A549 (cell line): ENCODE measurements at regions not wholly inside any gene's neighbourhood (a gene's known extent, or its start where the extent isn't known, plus 50 kb on each side); places are given as distances from the start of the nearest gene placed in this dataset.

Source experiments
- BHLHE40 ChIP-seq: IDR thresholded peaks from 2 replicates; pipeline ENCODE4 v1.6.1; 2012; ENCODE audit warnings: low read depth, low read length, inconsistent platforms
- HOXA7 ChIP-seq: fragments of 250-450 bp; sonication (Bioruptor Pico); IDR thresholded peaks from 2 replicates; pipeline ENCODE4 v1.5.0; 2020; ENCODE audit warnings: mild to moderate bottlenecking, moderate library complexity
- KDM5A ChIP-seq: fragments of 200-600 bp; sonication (generic); IDR thresholded peaks from 2 replicates; pipeline ENCODE4 v1.6.1; 2016; ENCODE audit warnings: antibody characterized with exemption, mild to moderate bottlenecking
- MAFK ChIP-seq: fragments of 450-650 bp; IDR thresholded peaks from 2 replicates; pipeline ENCODE4 v1.6.1; 2014; ENCODE audit not compliant: partially characterized antibody
- MYC ChIP-seq: IDR thresholded peaks from 2 replicates; pipeline ENCODE4 v1.6.1; 2012; ENCODE audit warnings: mild to moderate bottlenecking, inconsistent platforms, low read length, improper control_type of control experiment, borderline replicate concordance
- NPAS2 ChIP-seq: fragments of 250-450 bp; sonication (Bioruptor Pico); IDR thresholded peaks from 2 replicates; pipeline ENCODE4 v1.8.0; 2022; ENCODE audit warnings: mild to moderate bottlenecking, moderate library complexity, borderline replicate concordance
- POLR2A ChIP-seq: IDR thresholded peaks from 2 replicates; pipeline ENCODE4 v1.6.1; 2012; ENCODE audit warnings: mild to moderate bottlenecking, low read length
- RAD21 ChIP-seq, 2 experiments: fragments of >200 bp in 1 of 2; sonication (Bioruptor Twin) in 1 of 2; formaldehyde crosslinking in 1 of 2; IDR thresholded peaks in 1 of 2; conservative IDR thresholded peaks in 1 of 2; 2 replicates in 1 of 2; 3 replicates in 1 of 2; pipeline ENCODE4 v1.6.1; 2012 to 2018; ENCODE audit warnings: inconsistent platforms in 1 of 2
- RFX5 ChIP-seq: fragments of 450-650 bp; IDR thresholded peaks from 2 replicates; pipeline ENCODE4 v1.7.1; 2014; ENCODE audit warnings: antibody characterized with exemption, mild to moderate bottlenecking, moderate library complexity
- TP53 ChIP-seq: fragments of 250-450 bp; sonication (Bioruptor Pico); IDR thresholded peaks from 2 replicates; pipeline ENCODE4 v1.5.0; 2021; ENCODE audit warnings: mild to moderate bottlenecking, moderate library complexity
- TF ChIP-seq, protein P1 (sequence below): fragments of >200 bp; sonication (Bioruptor Twin); formaldehyde crosslinking; IDR thresholded peaks from 3 replicates; pipeline ENCODE4 v1.5.1; 2016
- TF ChIP-seq, protein P2 (sequence below): fragments of 250-450 bp; sonication (Bioruptor Pico); IDR thresholded peaks from 2 replicates; pipeline ENCODE4 v1.5.0; 2021; ENCODE audit warnings: mild to moderate bottlenecking, moderate library complexity, borderline replicate concordance

GRCh38 chr3:64928683-64929082 is 240.9 kb upstream of the ADAMTS9 start:
- TF ChIP-seq, protein P1, sequence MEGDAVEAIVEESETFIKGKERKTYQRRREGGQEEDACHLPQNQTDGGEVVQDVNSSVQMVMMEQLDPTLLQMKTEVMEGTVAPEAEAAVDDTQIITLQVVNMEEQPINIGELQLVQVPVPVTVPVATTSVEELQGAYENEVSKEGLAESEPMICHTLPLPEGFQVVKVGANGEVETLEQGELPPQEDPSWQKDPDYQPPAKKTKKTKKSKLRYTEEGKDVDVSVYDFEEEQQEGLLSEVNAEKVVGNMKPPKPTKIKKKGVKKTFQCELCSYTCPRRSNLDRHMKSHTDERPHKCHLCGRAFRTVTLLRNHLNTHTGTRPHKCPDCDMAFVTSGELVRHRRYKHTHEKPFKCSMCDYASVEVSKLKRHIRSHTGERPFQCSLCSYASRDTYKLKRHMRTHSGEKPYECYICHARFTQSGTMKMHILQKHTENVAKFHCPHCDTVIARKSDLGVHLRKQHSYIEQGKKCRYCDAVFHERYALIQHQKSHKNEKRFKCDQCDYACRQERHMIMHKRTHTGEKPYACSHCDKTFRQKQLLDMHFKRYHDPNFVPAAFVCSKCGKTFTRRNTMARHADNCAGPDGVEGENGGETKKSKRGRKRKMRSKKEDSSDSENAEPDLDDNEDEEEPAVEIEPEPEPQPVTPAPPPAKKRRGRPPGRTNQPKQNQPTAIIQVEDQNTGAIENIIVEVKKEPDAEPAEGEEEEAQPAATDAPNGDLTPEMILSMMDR = no peak
- TF ChIP-seq RFX5 (no peak), MAFK (no peak), RAD21 (conservative IDR thresholded peaks at IDR 0.05 in 1 of 2, IDR thresholded peaks at IDR 0.05 in 1 of 2) (no peak), TP53 (no peak), BHLHE40 (no peak), MYC (no peak), KDM5A (no peak), HOXA7 (CRISPR knock-in tag) (no peak), NPAS2 (CRISPR knock-in tag) (no peak), POLR2A (no peak)
- TF ChIP-seq, protein P2, sequence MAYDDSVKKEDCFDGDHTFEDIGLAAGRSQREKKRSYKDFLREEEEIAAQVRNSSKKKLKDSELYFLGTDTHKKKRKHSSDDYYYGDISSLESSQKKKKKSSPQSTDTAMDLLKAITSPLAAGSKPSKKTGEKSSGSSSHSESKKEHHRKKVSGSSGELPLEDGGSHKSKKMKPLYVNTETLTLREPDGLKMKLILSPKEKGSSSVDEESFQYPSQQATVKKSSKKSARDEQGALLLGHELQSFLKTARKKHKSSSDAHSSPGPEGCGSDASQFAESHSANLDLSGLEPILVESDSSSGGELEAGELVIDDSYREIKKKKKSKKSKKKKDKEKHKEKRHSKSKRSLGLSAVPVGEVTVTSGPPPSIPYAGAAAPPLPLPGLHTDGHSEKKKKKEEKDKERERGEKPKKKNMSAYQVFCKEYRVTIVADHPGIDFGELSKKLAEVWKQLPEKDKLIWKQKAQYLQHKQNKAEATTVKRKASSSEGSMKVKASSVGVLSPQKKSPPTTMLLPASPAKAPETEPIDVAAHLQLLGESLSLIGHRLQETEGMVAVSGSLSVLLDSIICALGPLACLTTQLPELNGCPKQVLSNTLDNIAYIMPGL = no peak
